ENCODE measurements at regions not wholly inside any gene's neighbourhood (a gene's known extent, or its start where the extent isn't known, plus 50 kb on each side); places are given as distances from the start of the nearest gene placed in this dataset.

DNA sequence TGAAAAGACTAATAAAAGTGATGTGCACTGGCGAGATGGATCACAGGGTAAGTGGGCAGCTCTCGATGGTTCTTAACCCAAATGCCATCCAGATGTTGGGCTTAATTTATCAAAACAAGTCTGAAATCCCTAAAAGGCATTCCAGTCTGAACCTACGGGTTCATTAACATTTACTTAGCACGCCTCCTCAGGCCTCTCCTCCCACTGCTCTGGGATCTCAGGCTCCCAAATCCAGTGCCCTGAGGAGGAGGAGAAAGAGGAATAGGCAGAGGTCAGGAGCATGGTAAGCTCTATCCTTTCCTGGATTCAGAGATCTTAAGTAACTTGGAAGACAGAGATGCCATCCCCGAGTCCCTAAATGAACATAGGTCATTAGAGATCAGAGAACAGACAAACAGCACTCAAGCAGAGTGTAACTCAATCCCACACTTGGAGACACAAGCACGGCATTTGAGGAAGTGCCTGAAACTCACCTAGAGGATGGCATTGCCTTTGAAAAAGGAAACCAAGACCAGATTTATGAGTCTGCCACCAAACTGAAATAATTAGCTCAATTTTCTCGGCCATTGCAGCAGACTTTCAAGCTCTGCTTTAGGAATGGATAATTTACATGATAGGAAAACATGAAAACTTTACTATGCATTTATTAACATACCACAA lies 140.9 kb downstream of the CXCL12 start:
- DNase-seq (ENCODE audit: low read depth in 2 of 2): no peak

DNA sequence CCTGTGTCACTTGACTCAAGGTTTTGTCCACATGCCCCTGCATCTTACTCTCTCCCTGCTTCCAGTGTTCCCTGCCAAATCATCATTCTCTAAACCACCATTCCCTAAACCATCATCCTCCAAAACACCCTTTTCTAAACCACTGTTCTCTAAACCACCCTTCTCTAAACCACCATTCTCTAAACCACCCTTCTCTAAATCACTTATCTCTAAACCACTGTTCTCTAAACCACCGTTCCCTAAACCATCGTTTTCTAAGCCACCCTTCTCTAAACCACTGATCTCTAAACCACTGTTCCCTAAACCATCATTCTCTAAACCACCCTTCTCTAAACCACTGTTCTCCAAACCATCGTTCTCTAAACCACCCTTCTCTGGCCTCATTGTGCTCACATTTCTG lies 142.1 kb downstream of the CXCL12 start:
- no peak for DNase-seq (ENCODE audit: low read depth in 2 of 2)

DNA sequence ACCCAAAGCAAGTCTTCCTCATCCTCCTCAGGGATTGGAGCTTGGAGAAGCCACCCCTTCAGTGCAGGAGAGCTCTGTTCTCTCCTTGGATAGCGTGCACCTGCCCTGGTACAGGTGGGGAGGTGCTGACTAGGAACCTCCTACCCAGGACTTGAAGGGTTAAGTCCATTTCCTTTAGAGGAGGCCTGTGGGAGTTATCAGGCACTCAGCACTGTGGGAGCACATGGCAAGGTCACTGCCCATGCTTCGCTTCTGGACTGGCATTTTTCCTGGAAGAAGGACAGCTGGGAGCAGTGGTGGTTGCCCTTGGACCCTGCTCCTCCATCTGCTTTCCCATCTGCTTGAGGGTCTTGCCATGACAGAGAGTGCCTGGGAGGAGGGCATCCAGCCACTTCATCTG lies 142.8 kb downstream of the CXCL12 start:
- no peak for DNase-seq (ENCODE audit: low read depth in 2 of 2)

DNA sequence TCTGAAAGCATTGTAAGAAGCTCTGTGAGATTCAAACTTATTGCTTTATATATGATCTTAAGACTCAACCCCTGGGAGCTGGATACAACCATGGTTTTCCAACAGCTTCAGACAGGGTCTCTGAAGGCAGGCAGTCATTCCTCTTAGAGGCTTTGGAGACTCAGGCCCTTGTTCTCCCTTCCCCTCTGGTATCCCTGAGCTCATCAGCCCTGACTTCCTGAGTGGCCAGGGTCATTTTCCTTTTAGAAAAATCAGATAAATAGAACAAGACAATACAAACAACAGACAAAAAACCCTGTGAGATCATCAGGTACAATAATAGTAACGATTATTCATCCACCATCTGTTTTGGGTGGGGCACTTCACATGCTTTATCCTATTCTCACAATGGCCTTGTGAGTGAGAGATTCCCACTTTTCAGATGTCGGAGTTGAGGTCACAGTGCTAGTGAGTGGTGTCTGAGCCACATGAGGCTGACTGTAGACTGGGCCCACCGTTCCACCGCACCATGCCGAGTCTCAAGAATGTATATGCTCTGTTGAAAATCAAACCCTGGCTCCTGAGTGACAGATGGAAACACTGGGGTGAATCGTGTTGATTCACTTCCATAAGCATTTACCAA lies 144.2 kb downstream of the CXCL12 start:
- no peak for DNase-seq (ENCODE audit: low read depth in 2 of 2)

DNA sequence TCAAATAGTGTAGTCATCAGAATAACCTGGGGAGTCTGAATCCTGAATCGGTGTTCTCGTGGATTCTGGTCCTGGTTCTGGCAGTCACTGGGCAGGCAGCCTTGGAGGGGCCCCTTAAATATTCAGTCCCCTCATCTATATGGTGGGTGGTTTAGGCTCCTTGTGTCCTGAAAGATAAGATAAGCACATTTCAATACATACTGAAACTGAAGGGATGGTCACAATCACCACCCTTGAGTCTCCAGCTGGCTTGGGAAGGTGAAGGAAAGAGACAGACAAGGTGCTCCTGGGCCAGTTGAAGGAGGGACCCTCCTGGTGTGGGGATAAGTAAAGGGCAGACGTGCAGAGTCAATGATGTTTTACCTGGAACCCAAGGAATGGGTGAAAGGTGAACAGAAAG lies 146.7 kb downstream of the CXCL12 start:
- no peak for DNase-seq (ENCODE audit: low read depth in 2 of 2)

DNA sequence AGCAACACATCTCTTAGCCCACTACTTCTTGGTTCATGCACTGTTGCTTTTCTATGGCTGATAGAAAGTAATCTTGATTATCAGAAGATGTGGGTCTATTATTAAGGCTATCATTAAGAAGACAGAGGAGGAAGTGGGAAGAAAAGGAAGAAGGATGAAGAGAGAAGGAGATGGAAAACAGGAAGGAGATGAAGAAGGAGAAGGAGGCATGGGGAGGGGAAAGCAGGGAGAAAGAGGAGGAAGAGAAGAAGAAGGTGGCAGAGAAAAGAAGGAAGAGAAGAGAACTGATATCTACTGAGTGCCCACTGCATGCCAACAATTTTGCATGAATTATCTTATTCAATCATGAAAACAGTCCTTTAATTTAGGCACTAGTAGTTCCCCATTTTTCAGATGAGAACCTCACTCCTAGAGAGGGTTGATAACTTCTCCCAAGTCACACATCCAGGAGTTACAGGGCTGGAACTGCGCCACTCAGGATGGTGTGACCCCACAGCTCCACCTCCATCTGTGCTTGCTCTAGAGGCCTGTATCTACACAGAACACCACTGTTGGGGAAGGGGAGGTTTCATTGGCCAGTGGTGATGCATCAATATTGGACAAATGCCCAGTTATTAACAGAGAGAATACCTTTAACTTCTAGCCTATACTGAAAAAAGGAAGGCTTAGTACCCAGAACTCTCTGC lies 147.4 kb downstream of the CXCL12 start:
- no peak for DNase-seq (ENCODE audit: low read depth in 2 of 2)

DNA sequence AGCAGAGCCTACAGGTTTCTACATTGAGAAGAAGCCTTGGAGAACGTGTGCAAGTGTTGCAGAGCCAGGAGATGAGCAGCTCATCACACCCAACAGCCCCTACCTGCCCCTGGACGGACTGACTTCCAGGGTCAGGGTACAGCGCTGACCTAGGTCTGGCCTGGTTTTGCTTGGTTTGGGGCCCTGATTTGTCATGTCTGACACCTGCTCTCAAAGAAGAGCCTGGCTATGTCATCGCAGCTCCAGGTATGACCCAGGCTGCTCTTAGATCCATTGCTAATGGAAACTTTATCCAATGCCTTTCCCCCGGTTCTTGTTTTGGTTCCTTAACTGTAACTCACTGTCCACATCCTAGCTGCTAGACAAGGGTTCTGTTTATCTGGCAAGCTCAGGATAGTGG lies 149.5 kb downstream of the CXCL12 start:
- DNase-seq (ENCODE audit: low read depth in 2 of 2): no peak

DNA sequence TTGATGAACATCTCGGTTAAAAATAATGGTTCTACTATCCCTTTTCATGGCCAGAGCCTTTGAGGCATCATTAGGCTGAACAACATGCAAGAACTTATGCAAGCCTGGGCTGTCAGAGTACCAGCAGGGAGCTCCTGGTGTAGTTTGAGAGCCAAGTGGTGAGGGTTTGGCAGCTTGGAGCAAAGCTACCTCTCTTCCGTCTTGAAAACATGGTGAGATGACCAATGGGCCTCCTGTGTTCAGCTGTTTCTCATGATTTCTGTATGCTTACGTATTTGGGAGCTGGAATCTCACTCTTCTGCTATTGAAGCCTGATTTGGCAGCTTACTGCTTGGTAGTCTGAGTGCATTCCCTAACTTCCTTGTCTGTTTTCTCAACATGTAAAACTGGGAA lies 150.4 kb downstream of the CXCL12 start:
- DNase-seq (ENCODE audit: low read depth in 2 of 2): no peak

DNA sequence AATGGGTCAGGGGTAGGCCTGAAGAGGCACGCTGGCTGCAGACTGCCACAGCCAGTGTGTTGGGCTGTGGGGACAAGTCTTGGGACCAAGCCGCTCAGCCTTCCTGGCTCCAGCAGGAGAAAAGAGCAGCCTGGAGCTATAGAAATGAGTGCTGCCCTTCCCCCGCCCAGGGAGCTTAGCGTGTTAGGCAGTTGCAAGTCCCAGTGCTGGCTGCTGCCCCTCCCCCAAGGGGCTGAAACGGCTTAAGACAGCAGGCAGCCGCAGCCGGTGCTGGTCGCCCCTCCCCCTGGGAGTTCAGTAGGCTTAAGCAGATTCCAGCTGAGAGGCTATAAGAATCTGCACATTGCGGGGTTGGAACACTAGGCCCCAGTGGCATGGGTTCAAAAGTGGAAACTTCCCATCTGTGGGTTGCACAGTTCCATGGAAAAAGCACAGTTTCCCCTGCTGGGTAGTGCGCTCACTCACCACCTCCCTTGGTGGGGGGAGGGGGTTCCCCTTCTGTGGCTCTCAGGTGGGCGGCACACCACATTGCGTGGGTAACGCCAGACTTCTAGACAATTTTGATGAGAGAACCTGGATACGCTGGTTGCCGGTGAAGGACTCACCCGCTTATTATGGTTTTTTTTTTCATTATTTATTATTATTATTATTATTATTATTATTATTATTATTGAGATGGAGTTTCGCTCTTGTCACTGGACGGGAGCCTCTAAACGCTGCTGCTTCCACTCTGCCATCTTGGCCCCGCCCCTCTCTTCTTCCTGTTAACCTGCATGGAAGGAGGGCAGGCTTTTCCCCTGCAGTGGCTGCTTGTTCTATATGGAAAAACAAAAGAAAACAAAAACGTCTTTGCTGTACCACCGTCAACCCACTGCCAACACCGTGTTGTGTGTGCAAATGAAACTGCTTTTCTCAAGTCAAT lies 151.1 kb downstream of the CXCL12 start:
- DNase-seq (ENCODE audit: low read depth in 2 of 2): no peak

DNA sequence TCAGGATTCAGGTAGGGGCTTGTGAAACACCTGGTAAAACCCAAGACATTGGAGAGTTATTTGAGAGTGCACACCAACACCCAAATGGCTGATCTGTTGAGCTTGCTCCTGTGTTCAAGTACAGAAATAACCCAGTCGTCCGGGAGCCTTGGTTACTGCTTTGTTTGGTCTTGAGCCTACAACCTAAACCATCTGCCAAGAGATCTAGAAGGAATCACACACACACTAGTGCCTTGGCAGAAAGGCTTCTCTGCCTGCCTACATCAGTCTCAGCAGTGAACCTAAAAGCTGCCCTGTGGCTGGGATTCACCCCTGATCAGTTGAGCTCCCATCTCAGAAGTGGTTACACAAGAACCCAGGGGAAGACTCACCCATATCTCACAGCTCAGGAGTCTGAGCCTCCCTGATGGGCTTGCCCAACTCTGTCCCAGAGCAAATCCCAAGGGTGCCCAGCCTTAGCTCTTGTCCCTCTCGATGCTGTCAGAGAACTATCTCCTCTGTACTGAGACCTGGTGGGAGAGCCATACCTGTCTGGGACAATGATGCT lies 167.6 kb downstream of the CXCL12 start:
- no peak for DNase-seq (ENCODE audit: low read depth in 2 of 2)

DNA sequence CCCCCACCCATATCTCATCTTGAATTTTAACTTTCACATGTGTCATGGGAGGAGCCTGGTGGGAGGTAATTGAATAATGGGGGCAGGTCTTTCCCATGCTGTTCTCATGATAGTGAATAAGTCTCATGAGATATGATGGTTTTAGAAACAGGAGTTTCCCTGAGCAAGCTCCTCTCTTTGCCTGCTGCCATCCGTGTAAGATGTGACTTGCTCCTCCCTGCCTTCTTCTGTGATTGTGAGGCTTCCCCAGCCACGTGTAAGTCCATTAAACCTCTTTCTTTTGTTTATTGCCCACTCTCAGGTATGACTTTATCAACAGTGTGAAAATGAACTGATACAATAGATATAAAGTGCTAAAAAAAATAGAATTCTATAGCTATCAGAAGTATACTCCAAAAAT lies 168.8 kb downstream of the CXCL12 start:
- no peak for DNase-seq (ENCODE audit: low read depth in 2 of 2)

DNA sequence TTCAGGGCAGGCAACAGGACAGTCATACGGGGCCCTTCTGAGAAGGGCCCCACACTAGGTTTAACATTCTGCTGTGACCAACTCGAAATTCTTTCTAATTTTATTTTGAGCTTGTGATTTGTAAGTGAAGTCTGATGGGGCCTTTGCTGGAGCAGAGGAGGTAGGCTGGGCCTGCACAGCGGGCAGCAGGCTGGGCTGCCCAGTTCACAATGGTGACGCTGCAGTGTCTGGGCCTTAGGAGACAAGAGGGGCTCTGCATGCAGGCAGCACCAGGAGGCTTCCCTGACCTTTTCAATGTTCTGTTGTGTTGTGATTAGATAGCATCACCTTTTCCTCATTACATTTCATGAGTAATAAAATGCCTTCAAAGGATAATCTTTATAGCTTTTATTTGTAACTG lies 175.1 kb downstream of the CXCL12 start:
- DNase-seq (ENCODE audit: low read depth in 2 of 2): no peak

DNA sequence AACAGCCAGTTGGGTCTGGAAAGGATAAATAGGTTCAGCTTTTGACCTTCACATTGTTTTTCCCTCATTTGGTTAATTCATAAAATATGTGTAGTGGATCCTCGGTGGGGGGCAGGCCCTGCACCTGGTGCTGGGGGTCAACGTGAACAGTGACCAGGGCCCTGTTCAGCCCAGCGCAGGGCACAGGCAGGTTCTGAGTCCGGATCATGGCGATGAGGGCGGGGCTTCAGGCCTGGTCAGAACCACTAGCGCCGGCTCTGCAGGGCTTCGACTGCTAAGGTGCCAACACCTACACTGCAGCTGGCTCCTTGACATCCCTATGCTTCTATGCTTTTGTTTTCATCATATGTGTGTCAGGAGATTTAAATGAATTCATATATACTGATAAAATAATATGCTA lies 177.7 kb downstream of the CXCL12 start:
- DNase-seq (ENCODE audit: low read depth in 2 of 2): no peak

DNA sequence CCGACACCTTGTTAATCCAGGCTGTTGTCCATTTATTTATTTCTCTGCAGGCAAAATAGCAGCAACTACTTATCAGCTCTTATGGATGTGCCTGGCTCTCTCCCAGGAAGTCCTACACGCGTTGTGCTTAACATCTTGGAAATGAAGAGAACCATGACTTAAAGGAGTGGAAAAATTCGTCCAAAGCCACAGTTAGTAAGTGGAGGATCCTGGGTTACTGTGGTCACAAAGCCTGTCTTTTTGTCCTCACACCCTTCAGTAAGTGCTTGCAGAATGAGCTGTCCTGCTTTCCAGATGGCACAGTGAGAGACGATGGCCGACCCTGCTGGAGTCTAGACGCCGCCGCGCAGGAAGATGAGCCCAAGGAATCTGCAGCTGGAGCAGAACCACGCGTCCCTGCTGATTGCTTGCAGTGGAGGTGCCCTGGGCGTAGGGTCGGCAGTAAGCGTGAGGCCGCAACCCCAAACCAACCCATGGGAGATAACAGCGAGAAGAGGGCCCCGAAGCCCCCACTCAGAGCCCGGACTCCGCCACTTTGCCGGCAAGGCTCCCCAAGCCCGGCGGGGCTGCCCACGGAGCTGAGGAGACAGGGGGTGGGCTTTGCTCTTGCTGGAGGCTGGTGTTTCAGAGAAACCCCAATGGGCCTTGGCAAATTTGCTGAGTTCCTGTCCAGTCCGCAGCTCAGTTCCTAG lies 178.6 kb downstream of the CXCL12 start:
- no peak for DNase-seq (ENCODE audit: low read depth in 2 of 2)

DNA sequence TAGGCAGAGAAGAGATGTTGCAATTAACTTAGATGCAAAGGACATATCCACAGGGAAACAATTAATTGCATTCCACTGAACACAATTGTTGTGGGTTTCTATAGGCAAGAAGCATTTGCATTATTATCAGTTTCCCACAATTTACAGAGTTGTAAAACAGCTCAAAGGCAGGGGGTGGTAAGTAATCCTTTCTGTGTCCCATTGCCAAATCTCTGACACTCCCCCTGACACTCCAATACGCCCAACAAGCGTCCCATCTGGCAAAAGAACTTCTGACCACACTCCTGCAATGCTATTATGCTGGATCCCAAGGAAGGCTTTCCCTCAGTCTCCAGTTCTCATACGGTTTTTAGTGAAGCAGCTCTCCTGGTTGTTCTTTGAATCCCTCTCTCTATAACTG lies 179.8 kb downstream of the CXCL12 start:
- no peak for DNase-seq (ENCODE audit: low read depth in 2 of 2)

DNA sequence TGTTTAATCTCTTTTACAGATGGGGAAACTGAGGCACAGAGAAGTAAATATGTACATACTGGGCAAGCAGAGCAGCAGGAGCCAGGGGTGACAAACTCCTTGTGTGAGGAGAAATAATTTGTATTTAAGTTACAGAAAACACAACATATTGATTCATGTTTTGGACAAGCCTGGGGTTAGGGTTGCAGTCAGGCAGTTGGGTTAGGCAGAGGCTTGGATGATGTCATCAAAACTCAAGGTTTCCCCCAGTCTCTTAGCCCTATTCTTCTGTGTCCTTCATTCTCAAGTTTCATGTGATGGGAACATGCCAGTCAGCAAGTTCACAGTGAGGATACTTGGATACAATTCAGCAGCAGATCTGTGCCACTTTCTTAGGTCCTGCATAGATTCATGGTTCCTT lies 181.4 kb downstream of the CXCL12 start:
- no peak for DNase-seq (ENCODE audit: low read depth in 2 of 2)

DNA sequence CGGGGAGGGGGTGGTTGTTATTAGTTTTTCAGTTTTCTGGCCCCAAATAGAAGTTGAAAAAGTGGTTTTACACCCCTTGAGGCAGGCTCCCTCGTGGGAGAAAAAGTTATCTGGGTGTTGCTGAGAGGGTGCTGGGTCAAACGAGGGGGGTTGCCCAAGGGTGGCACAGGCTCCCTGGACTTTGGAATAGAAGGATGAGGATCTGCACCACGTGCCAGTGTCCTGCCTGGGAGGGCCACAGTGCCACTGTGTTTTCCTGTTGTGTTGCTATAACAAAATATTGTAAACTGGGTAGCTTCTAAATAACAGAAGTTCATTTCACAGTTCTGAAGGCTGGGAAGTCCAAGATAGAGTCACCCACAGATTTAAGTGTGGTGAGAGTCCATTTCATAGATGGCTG lies 181.9 kb downstream of the CXCL12 start:
- no peak for DNase-seq (ENCODE audit: low read depth in 2 of 2)

DNA sequence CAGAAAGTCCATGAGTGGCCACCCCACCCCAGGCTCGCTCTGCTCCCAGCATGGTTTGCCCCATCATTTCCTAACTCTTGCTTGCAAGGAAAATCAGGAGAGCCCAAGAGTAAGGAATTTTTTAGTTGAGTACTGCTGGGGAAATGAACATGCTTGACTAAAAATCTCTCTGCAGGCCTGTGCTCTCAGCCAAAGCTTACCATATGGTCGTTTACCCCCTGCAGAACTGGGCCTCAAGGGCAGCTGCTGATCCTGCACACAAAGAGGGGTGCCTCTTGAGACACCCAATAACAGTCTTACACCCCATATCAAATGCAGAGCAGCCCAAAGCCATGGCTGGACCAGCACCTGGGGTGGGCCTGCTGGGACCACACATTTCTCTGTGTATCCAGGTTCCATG lies 183.2 kb downstream of the CXCL12 start:
- no peak for DNase-seq (ENCODE audit: low read depth in 2 of 2)

DNA sequence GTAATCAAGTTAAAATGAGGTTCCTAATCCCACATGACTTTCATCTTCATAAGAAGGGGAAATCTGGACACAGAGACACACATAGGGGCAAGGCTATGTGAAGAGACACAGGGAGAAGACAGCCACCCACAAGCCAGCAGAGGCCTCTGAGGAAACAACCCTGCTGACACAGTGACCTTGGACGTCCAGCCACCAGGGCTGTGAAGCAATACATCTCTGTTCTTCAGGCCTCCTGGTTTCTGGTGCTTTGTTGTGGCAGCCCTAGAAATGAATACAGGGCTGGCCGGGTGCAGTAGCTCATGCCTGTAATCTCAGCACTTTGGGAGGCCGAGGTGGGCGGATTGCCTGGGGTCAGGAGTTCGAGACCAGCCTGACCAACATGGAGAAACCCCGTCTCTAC lies 183.9 kb downstream of the CXCL12 start:
- no peak for DNase-seq (ENCODE audit: low read depth in 2 of 2)

DNA sequence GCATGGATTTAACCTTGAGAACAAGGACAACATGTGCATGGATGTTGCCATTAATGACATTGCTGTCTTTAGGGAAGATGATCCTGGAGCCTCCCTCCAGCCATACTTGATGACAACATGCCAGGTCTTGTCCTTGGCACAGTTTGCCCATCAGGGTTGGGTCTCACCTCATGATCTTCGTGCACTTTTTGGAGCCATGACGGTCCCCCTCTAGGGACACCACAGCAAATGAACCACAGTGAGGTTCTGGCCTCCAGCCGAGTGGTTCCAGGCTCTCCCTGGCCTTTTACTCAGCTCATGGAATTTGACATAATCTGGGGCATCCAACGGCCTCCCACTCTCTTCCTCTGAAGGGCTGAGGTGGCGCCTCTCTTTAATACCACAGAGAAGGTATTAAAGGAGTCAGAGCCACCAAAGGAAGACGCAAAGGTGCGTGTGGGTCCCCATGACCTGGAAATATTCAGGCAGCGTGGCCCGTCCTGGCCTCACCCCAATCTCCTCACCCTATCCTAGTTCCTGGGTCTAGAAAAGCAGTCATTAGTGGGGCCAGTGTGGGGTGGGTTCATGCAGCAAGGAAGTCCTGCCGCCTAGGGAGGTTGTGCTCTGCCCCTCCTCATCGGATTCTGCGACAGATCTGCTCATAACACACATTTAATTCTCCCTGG lies 184.8 kb downstream of the CXCL12 start:
- DNase-seq (ENCODE audit: low read depth in 2 of 2): no peak

DNA sequence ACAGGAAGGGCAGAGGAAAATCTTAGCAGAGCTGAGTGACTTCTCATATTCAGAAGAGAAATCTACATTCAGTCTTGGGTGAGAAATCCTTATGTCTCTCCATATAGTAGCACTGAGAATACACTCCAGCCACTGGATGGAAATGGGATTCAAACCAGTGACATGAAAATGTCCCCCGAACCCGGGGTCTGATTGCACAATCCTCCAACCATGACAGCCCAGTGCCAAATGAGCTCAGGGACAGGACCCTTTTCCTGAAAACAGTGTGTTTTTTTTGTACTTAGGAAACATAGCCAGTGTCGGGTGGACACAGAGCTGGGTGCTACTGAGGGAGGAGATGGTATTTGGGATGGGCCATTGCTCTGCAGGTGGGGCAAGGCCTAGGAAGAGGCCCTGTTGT lies 185.6 kb downstream of the CXCL12 start:
- DNase-seq (ENCODE audit: low read depth in 2 of 2): no peak
